GM12801 (cell line): ENCODE measurements at regions not wholly inside any gene's neighbourhood (a gene's known extent, or its start where the extent isn't known, plus 50 kb on each side); places are given as distances from the start of the nearest gene placed in this dataset.

Source experiments
- CTCF ChIP-seq: IDR thresholded peaks from one replicate; pipeline ENCODE4 v1.5.1; 2011; ENCODE audit warnings: control low read depth; ENCODE audit not compliant: insufficient read length; ENCODE audit errors: extremely low read depth

GRCh38 chr16:52718046-52718445 lies 171.1 kb upstream of the TOX3 start:
- no peak for TF ChIP-seq CTCF

DNA sequence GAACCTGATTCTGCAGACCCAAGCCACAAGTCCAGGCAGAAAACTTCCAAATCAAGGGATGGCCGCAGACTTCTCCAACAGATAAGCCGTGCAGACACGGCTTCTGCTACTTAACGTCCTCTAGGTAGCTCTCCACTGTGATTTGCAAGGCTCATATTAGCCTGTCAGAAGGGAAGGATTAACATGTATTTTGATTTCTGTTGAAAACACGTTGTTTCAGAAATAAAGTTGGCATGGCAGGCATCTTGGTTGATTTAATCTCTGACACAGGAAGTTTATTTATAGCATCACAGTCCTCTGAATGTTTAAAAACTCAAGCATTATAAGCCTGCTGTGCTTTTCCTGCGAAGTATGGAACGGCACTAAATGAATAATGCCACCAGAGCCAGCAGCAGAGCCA lies 166.8 kb upstream of the TOX3 start:
- no peak for TF ChIP-seq CTCF

GRCh38 chr16:52709306-52709705 lies 162.4 kb upstream of the TOX3 start:
- no peak for TF ChIP-seq CTCF

GRCh38 chr16:52708476-52708875 lies 161.5 kb upstream of the TOX3 start:
- TF ChIP-seq CTCF, result no peak

- TF ChIP-seq CTCF, result no peak
Observed at GRCh38 chr16:52707676-52708337, 160.9 kb upstream of the TOX3 start.

GRCh38 chr16:52705122-52705521 lies 158.2 kb upstream of the TOX3 start:
- TF ChIP-seq CTCF, result no peak

DNA sequence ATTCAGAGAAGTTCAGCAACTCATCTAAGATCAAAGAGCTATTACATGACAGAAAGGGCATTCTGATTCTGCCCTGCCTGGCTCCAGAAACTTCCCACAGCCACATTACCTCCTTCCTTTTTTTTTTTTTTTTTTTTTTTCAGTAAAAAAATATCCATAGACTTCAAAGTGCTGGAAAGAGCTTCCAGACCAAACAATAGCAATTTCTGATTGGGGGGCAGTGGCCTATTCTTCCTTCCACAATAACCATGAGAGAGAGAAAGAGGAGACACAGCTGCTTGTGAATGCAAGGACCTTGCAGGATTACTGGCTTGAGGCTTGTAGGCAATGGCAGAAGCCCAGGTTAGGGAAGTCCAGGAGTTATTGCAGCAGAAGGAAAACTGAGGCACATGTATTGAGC lies 151.0 kb upstream of the TOX3 start:
- no peak for TF ChIP-seq CTCF

- TF ChIP-seq CTCF, result no peak
Observed at GRCh38 chr16:52696126-52696525, 149.2 kb upstream of the TOX3 start.
